ENCODE measurements at regions not wholly inside any gene's neighbourhood (a gene's known extent, or its start where the extent isn't known, plus 50 kb on each side); places are given as distances from the start of the nearest gene placed in this dataset.

GRCh38 chr12:107148107-107148506 is 54.8 kb upstream of the CRY1 start:
- Histone ChIP-seq H4K20me1 (replicated peaks in 1 of 2; ENCODE audit: control insufficient read depth in 1 of 2, insufficient read depth in 2 of 2, low read length in 2 of 2) (no peaks in the 10 kb centered on the region), H3K36me3 (ENCODE audit: control insufficient read depth in 2 of 4, insufficient read depth in 4 of 4, low read length in 3 of 4) (no peaks in the 10 kb centered on the region), H3K4ac (replicated peaks; ENCODE audit: insufficient read length, low read depth, low read length) (no peak overlapping the region), H2BK5ac (ENCODE audit: low read depth, low read length) (no peak overlapping the region), H3K23me2 (ENCODE audit: low read depth, low read length) (no peaks in the 10 kb centered on the region), H3K4me3 (ENCODE audit: extremely low read depth in 1 of 4, insufficient read depth in 2 of 4, low read depth in 3 of 4, low read length in 4 of 4) (no peak overlapping the region), H2AFZ (ENCODE audit: low read length) (no peak overlapping the region), H3K79me1 (ENCODE audit: low read depth, low read length) (no peaks in the 10 kb centered on the region), H3K79me2 (ENCODE audit: control insufficient read depth in 1 of 2, insufficient read depth in 2 of 2, low read length in 2 of 2) (no peaks in the 10 kb centered on the region), H3K9me3 (ENCODE audit: insufficient read depth in 2 of 2, low read depth in 1 of 2, low read length in 1 of 2) (no peaks in the 10 kb centered on the region), H3K56ac (replicated peaks; ENCODE audit: insufficient read length, low read depth, low read length) (no peak overlapping the region), H3K27me3 (replicated peaks in 1 of 4; ENCODE audit: control insufficient read depth in 3 of 4, extremely low read depth in 1 of 4, insufficient read depth in 3 of 4, low read length in 3 of 4) (no peaks in the 10 kb centered on the region), H3K9ac (replicated peaks in 1 of 4; ENCODE audit: extremely low read depth in 1 of 4, low read depth in 3 of 4, low read length in 3 of 4) (no peak overlapping the region), H3K14ac (ENCODE audit: insufficient read length) (no peak overlapping the region), H4K8ac (ENCODE audit: extremely low read depth, insufficient read depth, low read length) (no peak overlapping the region), H3K4me1 (replicated peaks in 1 of 4; ENCODE audit: control insufficient read depth in 3 of 4, insufficient read depth in 4 of 4, low read length in 3 of 4) (no peaks in the 10 kb centered on the region), H3K4me2 (ENCODE audit: insufficient read depth in 1 of 2, low read depth in 2 of 2, low read length in 2 of 2) (no peak overlapping the region), H2BK20ac (ENCODE audit: low read length) (no peak overlapping the region), H3K27ac (ENCODE audit: low read depth, low read length) (no peak overlapping the region), H2AK5ac (ENCODE audit: low read depth, low read length) (no peak overlapping the region), H3K23ac (ENCODE audit: insufficient read length) (no peak overlapping the region), H2BK12ac (ENCODE audit: low read depth, low read length) (no peak overlapping the region), H3K18ac (ENCODE audit: extremely low read depth, low read length) (no peak overlapping the region), H2BK15ac (ENCODE audit: low read length) (no peak overlapping the region), H4K91ac (replicated peaks; ENCODE audit: insufficient read length, low read length) (no peak overlapping the region), H2BK120ac (replicated peaks; ENCODE audit: low read depth, low read length) (no peak overlapping the region), H4K5ac (ENCODE audit: insufficient read length, low read depth, low read length) (no peak overlapping the region)
- 88% methylated on average over 2 of the region's 2 CpGs; no CpG with 5 or more reads in 1 of the 2 experiments for WGBS, 2 experiments (ENCODE audit: extremely low coverage in 1 of 2, insufficient coverage in 1 of 2, insufficient read length in 1 of 2, insufficient replicate concordance in 2 of 2, low coverage in 1 of 2, low lambda C conversion rate in 2 of 2, missing lambda C conversion rate in 1 of 2)
- DNase-seq (ENCODE audit: low read depth in 1 of 2, low spot score in 2 of 2) = no peak
- FAIRE-seq = no peak
- ChIA-PET CTCF (ENCODE audit: partially characterized antibody) (no interaction called here), POLR2A (ENCODE audit: partially characterized antibody) (no interaction called here)
- no peak for TF ChIP-seq RBBP5 (IDR thresholded peaks at IDR 0.05; ENCODE audit: borderline replicate concordance, low read depth, low read length)
- no peak for TF ChIP-seq SP4 (IDR thresholded peaks at IDR 0.05; ENCODE audit: low read length)

Measured in H1 (cell line).